ENCODE measurements at regions not wholly inside any gene's neighbourhood (a gene's known extent, or its start where the extent isn't known, plus 50 kb on each side); places are given as distances from the start of the nearest gene placed in this dataset.

GRCh38 chr20:63066506-63067265 lies 59.9 kb upstream of the BHLHE23 start:
- no peak overlapping the region for H3K4me3 ChIP-seq (ENCODE audit: low read depth, low read length)
- no peak for DNase-seq (ENCODE audit: low read depth)
- TF ChIP-seq CTCF (conservative IDR thresholded peaks at IDR 0.05; ENCODE audit: low read depth, low read length): no peak

- H3K4me3 ChIP-seq (ENCODE audit: low read depth, low read length): no peak overlapping the region
- DNase-seq (ENCODE audit: low read depth): no peak
- no peak for TF ChIP-seq CTCF (conservative IDR thresholded peaks at IDR 0.05; ENCODE audit: low read depth, low read length)
Observed at GRCh38 chr20:63065911-63066310, 59.1 kb upstream of the BHLHE23 start.

GRCh38 chr20:63064745-63065711 lies 58.3 kb upstream of the BHLHE23 start:
- no peak overlapping the region for H3K4me3 ChIP-seq (ENCODE audit: low read depth, low read length)
- DNase-seq (ENCODE audit: low read depth): no peak
- no peak for TF ChIP-seq CTCF (conservative IDR thresholded peaks at IDR 0.05; ENCODE audit: low read depth, low read length)

- no peak for DNase-seq (ENCODE audit: low read depth)
- H3K4me3 ChIP-seq (ENCODE audit: low read depth, low read length): no peak overlapping the region
- TF ChIP-seq CTCF (conservative IDR thresholded peaks at IDR 0.05; ENCODE audit: low read depth, low read length): no peak
Observed at GRCh38 chr20:63064310-63064709, 57.5 kb upstream of the BHLHE23 start.

- no peak for DNase-seq (ENCODE audit: low read depth)
- no peak for TF ChIP-seq CTCF (conservative IDR thresholded peaks at IDR 0.05; ENCODE audit: low read depth, low read length)
- H3K4me3 ChIP-seq (ENCODE audit: low read depth, low read length): no peak overlapping the region
Observed at GRCh38 chr20:63062188-63063140, 55.7 kb upstream of the BHLHE23 start.

GRCh38 chr20:63061771-63062100 lies 55.0 kb upstream of the BHLHE23 start:
- TF ChIP-seq CTCF (conservative IDR thresholded peaks at IDR 0.05; ENCODE audit: low read depth, low read length): no peak
- no peak overlapping the region for H3K4me3 ChIP-seq (ENCODE audit: low read depth, low read length)
- DNase-seq (ENCODE audit: low read depth): no peak
